GM12878 (cell line): ENCODE measurements at regions not wholly inside any gene's neighbourhood (a gene's known extent, or its start where the extent isn't known, plus 50 kb on each side); places are given as distances from the start of the nearest gene placed in this dataset.

ENCODE experiments used
- ATAC-seq: fragments of 200-7000 bp; cut with Tn5 transposase; 3 replicates; pipeline ENCODE4 v1.9.1; 2020; ENCODE audit warnings: mild to moderate bottlenecking, moderate library complexity
- BruUV-seq: library from RNA; stranded (reverse); fragments of 400-500 nt; replicated peaks from 2 replicates; lab custom pipeline; 2021; lab: Mats Ljungman, UMichigan
- CTCF ChIA-PET: fragments of 300-600 bp; sonication (Branson Sonifier 250); formaldehyde crosslinking; extraction: SDS; loops from one replicate; lab custom pipeline; 2021; ENCODE audit warnings: inconsistent platforms; lab: Yijun Ruan, JAX
- POLR2A ChIA-PET: fragments of 350-600 bp; formaldehyde crosslinking; extraction: SDS; loops from one replicate; lab custom pipeline; 2021; ENCODE audit warnings: inconsistent platforms; lab: Charles Lee
- RAD21 ChIA-PET: fragments of 300-600 bp; sonication (Branson Sonifier 250); formaldehyde crosslinking; loops from one replicate; lab custom pipeline; 2023; ENCODE audit warnings: antibody characterized with exemption; ENCODE audit not compliant: unreplicated experiment; lab: Charles Lee
- SMC1A ChIA-PET: fragments of 300-600 bp; sonication (Branson Sonifier 250); formaldehyde crosslinking; loops from one replicate; lab custom pipeline; 2023; ENCODE audit not compliant: unreplicated experiment, uncharacterized antibody; lab: Charles Lee
- DNase-seq: peaks from one replicate; pipeline ENCODE4 v3.0.0-alpha.2; 2011; ENCODE audit warnings: low read depth, low spot score
- FAIRE-seq: peaks from 3 replicates; lab custom pipeline; 2011; peaks lifted over from hg19 to GRCh38; lab: Jason Lieb, UNC
- H2AFZ ChIP-seq: 2 replicates; pipeline ENCODE4 v1.6.0; 2011; ENCODE audit warnings: low read depth, low read length, control low read depth; ENCODE audit not compliant: control insufficient read depth
- H3K27ac ChIP-seq: 2 replicates; pipeline ENCODE4 v1.5.1; 2011; ENCODE audit warnings: control low read depth; ENCODE audit not compliant: control insufficient read depth, insufficient read depth
- H3K27me3 ChIP-seq, 2 experiments: replicated peaks in 1 of 2; 2 replicates each; pipeline versions ENCODE4 v1.6.0 to v1.6.1; 2011; ENCODE audit warnings: low read length in 1 of 2; ENCODE audit not compliant: control insufficient read depth in 2 of 2, insufficient read depth in 2 of 2
- H3K36me3 ChIP-seq, 2 experiments: 2 replicates each; pipeline ENCODE4 v1.5.1; 2011; ENCODE audit warnings: low read length in 1 of 2; ENCODE audit not compliant: control insufficient read depth in 2 of 2, insufficient read depth in 2 of 2
- H3K4me1 ChIP-seq: 2 replicates; pipeline ENCODE4 v1.6.1; 2011; ENCODE audit warnings: mild to moderate bottlenecking, low read length, moderate library complexity, mixed read lengths; ENCODE audit not compliant: control insufficient read depth, insufficient read depth
- H3K4me2 ChIP-seq: 2 replicates; pipeline ENCODE4 v1.6.0; 2011; ENCODE audit warnings: control low read depth; ENCODE audit not compliant: control insufficient read depth, insufficient read depth
- H3K4me3 ChIP-seq: fragments of 200-600 bp; sonication (generic); 2 replicates; pipeline ENCODE4 v1.5.1; 2016
- H3K79me2 ChIP-seq: 2 replicates; pipeline ENCODE4 v1.6.0; 2011; ENCODE audit warnings: low read length; ENCODE audit not compliant: control insufficient read depth, insufficient read depth
- H3K9ac ChIP-seq: 2 replicates; pipeline ENCODE4 v1.8.0; 2011; ENCODE audit warnings: low read length, control low read depth, mixed read lengths; ENCODE audit not compliant: control insufficient read depth, insufficient read depth
- H3K9me3 ChIP-seq: replicated peaks from 3 replicates; pipeline ENCODE4 v1.5.1; 2011; ENCODE audit warnings: mild to moderate bottlenecking, low read length; ENCODE audit not compliant: control insufficient read depth, insufficient read depth
- H4K20me1 ChIP-seq: 2 replicates; pipeline ENCODE4 v1.6.0; 2011; ENCODE audit not compliant: control insufficient read depth, insufficient read depth
- GATAD2B ChIP-seq: fragments of 450-650 bp; conservative IDR thresholded peaks from 2 replicates; pipeline ENCODE4 v1.6.1; 2017; ENCODE audit warnings: low read depth, mild to moderate bottlenecking, moderate library complexity
- POU2F2 ChIP-seq: IDR thresholded peaks from 3 replicates; pipeline ENCODE4 v1.6.1; 2011; ENCODE audit warnings: low read depth, mild to moderate bottlenecking, low read length, borderline replicate concordance
- WRNIP1 ChIP-seq: IDR thresholded peaks from 2 replicates; pipeline ENCODE4 v1.6.1; 2011; ENCODE audit warnings: low read depth, low read length, improper control_type of control experiment, borderline replicate concordance
- WGBS: methylation state at CpG from one replicate; pipeline ENCODE4 v1.1.6; 2016; ENCODE audit warnings: low lambda C conversion rate; ENCODE audit not compliant: insufficient replicate concordance, insufficient coverage; ENCODE audit errors: missing lambda C conversion rate; 5-methylcytosine and 5-hydroxymethylcytosine counted together
- in situ Hi-C: fragments of 300-500 bp; cut with MboI; formaldehyde crosslinking; loops from 9 replicates; pipeline ENCODE4 v1.14.3; 2018; ENCODE audit warnings: mixed read lengths
- intact Hi-C: fragments of 100-400 bp; cut with micrococcal nuclease; formaldehyde crosslinking; loops from one replicate; pipeline ENCODE4 v1.14.2; 2022; ENCODE audit not compliant: unreplicated experiment
- TF ChIP-seq, protein P1 (sequence below): fragments of 450-650 bp; IDR thresholded peaks from 2 replicates; pipeline ENCODE4 v1.6.1; 2016; ENCODE audit warnings: mild to moderate bottlenecking

DNA sequence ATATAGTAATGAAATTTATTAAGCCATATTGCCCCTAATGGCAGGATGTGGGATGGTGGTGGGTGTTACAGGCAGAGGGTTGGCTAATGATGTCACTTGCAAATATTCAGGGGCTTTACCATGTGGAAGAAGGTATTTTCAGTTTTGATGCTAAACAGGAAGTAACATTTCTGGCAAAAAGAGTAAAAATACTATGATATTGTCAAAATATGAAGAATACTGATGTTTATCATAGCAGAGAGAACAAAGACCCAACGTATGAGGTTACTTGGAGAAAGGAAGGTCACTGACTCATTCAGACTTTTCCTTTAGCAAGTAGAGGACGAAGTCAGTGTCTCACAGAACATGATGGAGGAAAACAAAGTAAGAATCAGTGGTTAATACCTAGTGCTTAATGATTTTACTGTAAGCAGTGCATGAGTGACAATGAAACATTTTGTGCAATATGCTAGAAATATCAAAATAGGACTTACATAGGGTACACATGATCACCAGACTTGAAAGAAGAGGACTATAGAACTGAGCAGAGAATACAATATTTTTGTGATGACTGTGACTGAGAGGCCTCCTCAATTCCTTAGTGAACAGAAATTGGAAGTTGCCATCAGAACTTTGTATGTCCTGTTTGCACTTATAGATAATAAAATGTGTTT lies 89.7 kb upstream of the STEAP4 start (continued):
- TF ChIP-seq, protein P1, sequence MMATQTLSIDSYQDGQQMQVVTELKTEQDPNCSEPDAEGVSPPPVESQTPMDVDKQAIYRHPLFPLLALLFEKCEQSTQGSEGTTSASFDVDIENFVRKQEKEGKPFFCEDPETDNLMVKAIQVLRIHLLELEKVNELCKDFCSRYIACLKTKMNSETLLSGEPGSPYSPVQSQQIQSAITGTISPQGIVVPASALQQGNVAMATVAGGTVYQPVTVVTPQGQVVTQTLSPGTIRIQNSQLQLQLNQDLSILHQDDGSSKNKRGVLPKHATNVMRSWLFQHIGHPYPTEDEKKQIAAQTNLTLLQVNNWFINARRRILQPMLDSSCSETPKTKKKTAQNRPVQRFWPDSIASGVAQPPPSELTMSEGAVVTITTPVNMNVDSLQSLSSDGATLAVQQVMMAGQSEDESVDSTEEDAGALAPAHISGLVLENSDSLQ, result 0 out of 2 replicates have a peak, but pooled peaks have one; percentile 45
- TF ChIP-seq POU2F2, result no peak
- TF ChIP-seq, all 136 proteins: peak for 15

DNA sequence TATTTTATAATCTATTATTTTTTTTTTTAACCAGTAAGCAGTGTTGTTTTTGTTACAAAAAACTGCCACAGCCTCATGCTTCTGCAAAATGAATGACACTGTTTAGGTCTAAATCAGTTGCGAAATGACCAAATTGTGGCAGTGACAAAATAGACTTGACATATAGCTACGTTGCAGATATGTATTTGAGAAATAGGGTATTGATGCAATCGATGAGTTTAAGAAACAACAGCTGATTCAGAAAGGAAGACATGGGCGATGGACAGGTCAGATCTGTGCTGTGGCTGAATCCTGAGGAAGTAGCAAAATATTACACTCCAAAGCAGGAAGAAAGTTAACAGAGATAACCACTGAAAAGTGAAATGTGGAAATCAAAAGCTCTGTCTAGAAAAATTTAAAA lies 89.0 kb upstream of the STEAP4 start:
- Histone ChIP-seq H3K36me3 (no peaks in the 10 kb centered on the region), H3K9me3 (no peaks in the 10 kb centered on the region), H3K79me2 (no peaks in the 10 kb centered on the region), H3K9ac (no peak overlapping the region), H4K20me1 (no peaks in the 10 kb centered on the region), H3K4me2 (no peak overlapping the region), H3K4me3 (no peak overlapping the region), H3K27me3 (no peaks in the 10 kb centered on the region), H3K4me1 (no peaks in the 10 kb centered on the region), H2AFZ (no peak overlapping the region), H3K27ac (no peak overlapping the region)
- ChIA-PET SMC1A (interaction anchor here (0.5 to 1.8 kb wide), 5 partner anchors 36 to 654 kb away, joined by 3 to 4 read pairs (median 3); no protein-coding TSS in a partner anchor), POLR2A (no interaction called here), CTCF (no interaction called here), RAD21 (no interaction called here)
- no TSS peak for BruUV-seq
- intact Hi-C loops (loop anchor here (2.0 to 5.0 kb wide), 2 partner anchors 153 to 233 kb away; no protein-coding TSS in a partner anchor), in situ Hi-C loops (no loop called here)
- no peak for TF ChIP-seq WRNIP1
- TF ChIP-seq GATAD2B, result no peak
- FAIRE-seq, result no peak
- ATAC-seq, result no peak
- no peak for DNase-seq
- WGBS, result 55% methylated on average over 4 of the region's 4 CpGs
